ENCODE measurements at regions not wholly inside any gene's neighbourhood (a gene's known extent, or its start where the extent isn't known, plus 50 kb on each side); places are given as distances from the start of the nearest gene placed in this dataset.

GRCh38 chr2:139814458-139814857, 1034.3 kb upstream of the NXPH2 start:
- DNase-seq = no peak

- no peak for DNase-seq
Measured at GRCh38 chr2:139813340-139813739, 1033.2 kb upstream of the NXPH2 start.

GRCh38 chr2:139805441-139805840, 1025.3 kb upstream of the NXPH2 start:
- DNase-seq = no peak

GRCh38 chr2:139798391-139798790, 1018.2 kb upstream of the NXPH2 start:
- DNase-seq = no peak

GRCh38 chr2:139790807-139791752, 1010.9 kb upstream of the NXPH2 start:
- DNase-seq = no peak

- no peak for DNase-seq
Measured at GRCh38 chr2:139790136-139790535, 1009.9 kb upstream of the NXPH2 start.

- no peak for DNase-seq
Measured at GRCh38 chr2:139778732-139779131, 998.5 kb upstream of the NXPH2 start.

GRCh38 chr2:139773720-139774277, 993.6 kb upstream of the NXPH2 start:
- no peak for DNase-seq

GRCh38 chr2:139769633-139770032, 989.4 kb upstream of the NXPH2 start:
- no peak for DNase-seq

GRCh38 chr2:139763705-139764104, 983.5 kb upstream of the NXPH2 start:
- DNase-seq = no peak

- no peak for DNase-seq
Measured at GRCh38 chr2:139759000-139759505, 978.9 kb upstream of the NXPH2 start.

- no peak for DNase-seq
Measured at GRCh38 chr2:139746901-139747300, 966.7 kb upstream of the NXPH2 start.

- DNase-seq = no peak
Measured at GRCh38 chr2:139744273-139744672, 964.1 kb upstream of the NXPH2 start.

- no peak for DNase-seq
Measured at GRCh38 chr2:139742216-139743172, 962.3 kb upstream of the NXPH2 start.

GRCh38 chr2:139737659-139738058, 957.5 kb upstream of the NXPH2 start:
- no peak for DNase-seq

- DNase-seq = no peak
Measured at GRCh38 chr2:139730197-139730596, 950.0 kb upstream of the NXPH2 start.

- DNase-seq = no peak
Measured at GRCh38 chr2:139721411-139721995, 941.3 kb upstream of the NXPH2 start.

GRCh38 chr2:139720056-139720455, 939.9 kb upstream of the NXPH2 start:
- no peak for DNase-seq

GRCh38 chr2:139704606-139705005, 924.4 kb upstream of the NXPH2 start:
- no peak for DNase-seq

- DNase-seq = no peak
Measured at GRCh38 chr2:139694327-139694726, 914.1 kb upstream of the NXPH2 start.

GRCh38 chr2:139686205-139686604, 906.0 kb upstream of the NXPH2 start:
- no peak for DNase-seq

All from KG1 (cell line).